Trophoblast cell (in vitro differentiated cells and primary cell): ENCODE measurements at regions not wholly inside any gene's neighbourhood (a gene's known extent, or its start where the extent isn't known, plus 50 kb on each side); places are given as distances from the start of the nearest gene placed in this dataset.

Experiments
- DNase-seq, 2 donors: peaks; one replicate each; pipeline ENCODE4 v3.0.0-alpha.2; 2016
- H2AFZ ChIP-seq: 2 replicates; pipeline ENCODE4 v1.6.1; 2013; ENCODE audit warnings: low read length, moderate library complexity, mild to moderate bottlenecking; ENCODE audit not compliant: insufficient read depth, poor library complexity
- H2AK5ac ChIP-seq: 2 replicates; pipeline ENCODE4 v1.6.1; 2013; ENCODE audit warnings: mild to moderate bottlenecking, low read length
- H2BK120ac ChIP-seq: 2 replicates; pipeline ENCODE4 v1.6.1; 2013; ENCODE audit warnings: low read length, mild to moderate bottlenecking, moderate library complexity; ENCODE audit not compliant: insufficient read depth, poor library complexity
- H2BK12ac ChIP-seq: 2 replicates; pipeline ENCODE4 v1.6.1; 2013; ENCODE audit warnings: mild to moderate bottlenecking, low read length, moderate library complexity
- H2BK5ac ChIP-seq: 2 replicates; pipeline ENCODE4 v1.6.1; 2013; ENCODE audit warnings: low read length, low read depth, moderate library complexity, mild to moderate bottlenecking; ENCODE audit not compliant: poor library complexity
- H3K14ac ChIP-seq: 2 replicates; pipeline ENCODE4 v1.6.1; 2013; ENCODE audit warnings: mild to moderate bottlenecking, low read length
- H3K18ac ChIP-seq: 2 replicates; pipeline ENCODE4 v1.6.1; 2013; ENCODE audit warnings: mild to moderate bottlenecking, low read length
- H3K23ac ChIP-seq: 2 replicates; pipeline ENCODE4 v1.6.1; 2013; ENCODE audit warnings: low read length
- H3K27ac ChIP-seq: 2 replicates; pipeline ENCODE4 v1.5.1; 2013; ENCODE audit warnings: low read depth, mild to moderate bottlenecking, inconsistent platforms, low read length, moderate library complexity
- H3K27me3 ChIP-seq: 2 replicates; pipeline ENCODE4 v1.6.1; 2013; ENCODE audit warnings: inconsistent platforms, mild to moderate bottlenecking, low read length, moderate library complexity; ENCODE audit not compliant: insufficient read depth
- H3K36me3 ChIP-seq, 2 experiments: 1 replicate in 1 of 2; 2 replicates in 1 of 2; pipeline ENCODE4 v1.6.1; 2013; ENCODE audit warnings: low read length in 2 of 2, mild to moderate bottlenecking in 2 of 2, moderate library complexity in 1 of 2; ENCODE audit not compliant: insufficient read depth in 2 of 2, control insufficient read depth in 1 of 2
- H3K4ac ChIP-seq: 2 replicates; pipeline ENCODE4 v1.6.1; 2013; ENCODE audit warnings: low read depth, mild to moderate bottlenecking, low read length, moderate library complexity
- H3K4me1 ChIP-seq, 2 experiments: 1 replicate in 1 of 2; 2 replicates in 1 of 2; pipeline ENCODE4 v1.6.1; 2013; ENCODE audit warnings: low read length in 2 of 2, mild to moderate bottlenecking in 2 of 2, moderate library complexity in 1 of 2; ENCODE audit not compliant: insufficient read depth in 2 of 2, control insufficient read depth in 1 of 2
- H3K4me2 ChIP-seq: 2 replicates; pipeline ENCODE4 v1.6.1; 2013; ENCODE audit warnings: inconsistent platforms, mild to moderate bottlenecking, low read length, moderate library complexity
- H3K4me3 ChIP-seq: 2 replicates; pipeline ENCODE4 v1.5.1; 2013; ENCODE audit warnings: mild to moderate bottlenecking, low read depth, low read length, inconsistent platforms
- H3K79me1 ChIP-seq: one replicate; pipeline ENCODE4 v1.6.1; 2013; ENCODE audit warnings: low read length
- H3K79me2 ChIP-seq: 2 replicates; pipeline ENCODE4 v1.6.1; 2013; ENCODE audit warnings: low read length, mild to moderate bottlenecking; ENCODE audit not compliant: control insufficient read depth, insufficient read depth, poor library complexity
- H3K9ac ChIP-seq: 2 replicates; pipeline ENCODE4 v1.6.1; 2013; ENCODE audit warnings: mild to moderate bottlenecking, low read length
- H3K9me3 ChIP-seq: 2 replicates; pipeline ENCODE4 v1.6.1; 2013; ENCODE audit warnings: low read depth, mild to moderate bottlenecking, control low read depth, inconsistent platforms, low read length; ENCODE audit not compliant: insufficient read depth
- H4K12ac ChIP-seq: 2 replicates; pipeline ENCODE4 v1.6.1; 2013; ENCODE audit warnings: low read depth, mild to moderate bottlenecking, low read length, moderate library complexity
- H4K8ac ChIP-seq: 2 replicates; pipeline ENCODE4 v1.6.1; 2013; ENCODE audit warnings: low read depth, mild to moderate bottlenecking, low read length, moderate library complexity
- H4K91ac ChIP-seq: one replicate; pipeline ENCODE4 v1.6.1; 2013; ENCODE audit warnings: low read depth, mild to moderate bottlenecking, low read length, moderate library complexity
- WGBS: extraction: QIAGEN DNeasy Blood & Tissue Kit; methylation state at CpG from one replicate; pipeline ENCODE4 v1.1.7; 2013; ENCODE audit warnings: missing lambda C conversion rate; ENCODE audit not compliant: insufficient read length, insufficient coverage; ENCODE audit errors: extremely low coverage; 5-methylcytosine and 5-hydroxymethylcytosine counted together

DNA sequence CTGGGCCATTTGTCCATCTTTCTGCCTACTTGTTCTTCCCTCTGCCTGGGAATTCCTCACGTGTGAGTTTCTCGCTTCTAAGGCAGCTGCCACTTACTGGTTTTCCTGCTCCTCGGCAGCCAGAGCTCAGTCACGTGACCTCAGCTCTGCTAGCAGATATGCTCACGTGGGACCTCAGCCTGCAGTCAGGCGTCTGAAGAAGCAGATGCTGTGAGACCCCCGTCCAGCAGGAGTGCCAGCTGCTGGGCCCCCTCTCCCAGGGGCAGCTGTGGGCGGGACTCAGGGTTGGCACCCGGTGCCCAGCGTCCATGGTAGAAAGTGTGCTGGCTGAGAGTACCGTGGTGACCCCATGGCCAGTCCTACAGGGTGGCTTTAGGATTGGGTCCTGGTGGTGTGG, 161.3 kb upstream of the TLE3 start:
- no peak overlapping the region for H3K4ac ChIP-seq
- no peak overlapping the region for H3K4me2 ChIP-seq
- H4K12ac ChIP-seq = no peak overlapping the region
- H3K27ac ChIP-seq = no peak overlapping the region
- no peak overlapping the region for H2BK120ac ChIP-seq
- no peaks in the 10 kb centered on the region for H3K79me2 ChIP-seq
- no CpG with 5 or more reads among the region's 11 CpGs for WGBS
- no peak overlapping the region for H4K91ac ChIP-seq
- no peak overlapping the region for H3K18ac ChIP-seq
- peaks cover 8 to 9% of the 10 kb centered on the region in 2 experiments for H3K4me1 ChIP-seq
- no peak overlapping the region for H2AFZ ChIP-seq
- no peaks in the 10 kb centered on the region for H3K9me3 ChIP-seq
- no peak overlapping the region for H4K8ac ChIP-seq
- no peaks in the 10 kb centered on the region for H3K79me1 ChIP-seq
- H3K9ac ChIP-seq = no peak overlapping the region
- H3K27me3 ChIP-seq = no peaks in the 10 kb centered on the region
- DNase-seq = peak; percentile 45 to 72
- H2AK5ac ChIP-seq = no peak overlapping the region
- no peak overlapping the region for H2BK5ac ChIP-seq
- no peak overlapping the region for H3K23ac ChIP-seq
- no peak overlapping the region for H2BK12ac ChIP-seq
- no peak overlapping the region for H3K4me3 ChIP-seq
- H3K36me3 ChIP-seq = no peaks in the 10 kb centered on the region
- H3K14ac ChIP-seq = no peak overlapping the region

DNA sequence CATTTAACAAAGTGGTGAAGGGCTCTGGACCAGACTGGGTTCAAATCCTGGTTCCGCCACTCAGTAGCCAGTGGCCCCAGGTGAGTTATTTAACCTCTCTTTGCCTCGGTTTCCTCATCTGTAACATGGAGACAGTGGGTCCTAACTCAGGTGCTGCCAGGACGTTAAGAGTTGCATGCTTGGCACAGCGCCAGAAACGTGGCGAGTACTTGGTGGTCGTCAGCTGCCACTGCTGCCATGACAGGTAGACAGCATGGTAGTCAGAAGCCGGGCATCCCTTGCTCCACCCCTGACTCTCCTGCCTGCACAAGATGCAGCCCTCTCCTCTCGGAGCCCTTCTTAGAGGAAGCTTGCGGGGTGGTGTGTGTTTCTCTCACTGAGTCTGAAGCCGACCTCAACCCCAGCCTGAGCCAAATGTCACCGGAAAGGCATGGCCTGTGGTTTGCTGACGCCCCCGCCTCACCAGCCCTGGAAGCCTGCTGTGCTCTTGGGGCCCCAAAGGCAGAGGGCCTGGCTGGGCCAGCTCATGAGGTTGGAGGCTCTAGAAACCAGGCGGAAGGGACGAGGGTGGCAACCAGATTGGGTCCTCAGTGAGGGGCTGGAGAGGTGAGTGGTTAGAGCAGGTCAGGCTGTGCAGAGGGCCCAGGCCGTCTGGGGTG, 160.8 kb upstream of the TLE3 start:
- no peak overlapping the region for H3K18ac ChIP-seq
- H3K9ac ChIP-seq = no peak overlapping the region
- no peaks in the 10 kb centered on the region for H3K27me3 ChIP-seq
- no peaks in the 10 kb centered on the region for H3K36me3 ChIP-seq
- H3K9me3 ChIP-seq = no peaks in the 10 kb centered on the region
- no peak overlapping the region for H4K91ac ChIP-seq
- H3K4me2 ChIP-seq = no peak overlapping the region
- no peak overlapping the region for H3K4ac ChIP-seq
- H4K8ac ChIP-seq = no peak overlapping the region
- H2BK5ac ChIP-seq = no peak overlapping the region
- peak overlapping the region; percentile 2 for H3K14ac ChIP-seq
- H2BK12ac ChIP-seq = peak overlapping the region; percentile 34
- H3K4me3 ChIP-seq = no peak overlapping the region
- no peak overlapping the region for H3K23ac ChIP-seq
- peaks cover 8 to 9% of the 10 kb centered on the region in 2 experiments for H3K4me1 ChIP-seq
- peak overlapping the region; percentile 24 for H2AK5ac ChIP-seq
- no peaks in the 10 kb centered on the region for H3K79me1 ChIP-seq
- H2AFZ ChIP-seq = no peak overlapping the region
- H2BK120ac ChIP-seq = no peak overlapping the region
- no peak overlapping the region for H4K12ac ChIP-seq
- H3K79me2 ChIP-seq = no peaks in the 10 kb centered on the region
- no CpG with 5 or more reads among the region's 17 CpGs for WGBS
- no peak overlapping the region for H3K27ac ChIP-seq
- DNase-seq = no peak

DNA sequence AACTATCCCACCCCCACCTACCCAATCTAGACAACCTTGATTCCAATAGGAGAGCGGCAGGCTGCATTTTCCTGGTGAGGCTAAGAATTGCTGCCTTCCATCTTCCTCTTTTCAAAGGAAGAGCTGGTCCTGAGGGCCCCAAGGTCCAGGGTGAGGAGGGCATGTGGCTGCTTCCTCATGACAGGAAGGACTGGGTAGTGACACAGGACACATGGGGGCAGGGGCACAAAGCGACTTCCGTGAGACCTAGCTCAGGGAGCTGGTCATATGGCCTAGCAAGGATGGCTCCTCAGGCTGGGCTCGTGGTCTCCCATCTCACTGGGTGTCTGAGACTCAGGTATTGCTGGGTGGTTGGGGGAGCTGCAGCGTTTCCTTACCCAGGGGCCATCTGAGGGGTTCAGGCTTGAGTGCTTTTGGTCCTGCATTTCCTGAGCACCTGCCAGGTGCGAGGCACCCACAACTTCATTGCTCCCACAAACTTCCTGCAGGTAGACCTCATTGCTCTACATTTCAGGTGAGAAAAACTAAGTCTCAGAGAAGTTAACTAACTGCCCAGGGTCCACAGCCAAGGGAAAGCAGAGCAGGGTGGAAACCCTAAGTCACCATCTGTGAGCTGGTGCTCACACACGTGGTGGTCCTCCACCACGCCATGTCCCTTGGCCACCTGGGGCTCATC, 160.0 kb upstream of the TLE3 start:
- H3K4ac ChIP-seq = no peak overlapping the region
- no peaks in the 10 kb centered on the region for H3K36me3 ChIP-seq
- H3K4me3 ChIP-seq = no peak overlapping the region
- no peak overlapping the region for H3K4me2 ChIP-seq
- no peak for DNase-seq
- H3K9ac ChIP-seq = no peak overlapping the region
- no peak overlapping the region for H2BK12ac ChIP-seq
- H4K8ac ChIP-seq = no peak overlapping the region
- WGBS = no CpG with 5 or more reads among the region's 8 CpGs
- H3K18ac ChIP-seq = no peak overlapping the region
- no peak overlapping the region for H2AK5ac ChIP-seq
- no peak overlapping the region for H2BK120ac ChIP-seq
- H3K4me1 ChIP-seq = peaks cover 8 to 9% of the 10 kb centered on the region in 2 experiments
- H4K12ac ChIP-seq = no peak overlapping the region
- no peak overlapping the region for H2BK5ac ChIP-seq
- H3K79me2 ChIP-seq = no peaks in the 10 kb centered on the region
- no peak overlapping the region for H3K14ac ChIP-seq
- no peak overlapping the region for H2AFZ ChIP-seq
- no peaks in the 10 kb centered on the region for H3K27me3 ChIP-seq
- no peaks in the 10 kb centered on the region for H3K79me1 ChIP-seq
- H3K9me3 ChIP-seq = peaks cover 1% of the 10 kb centered on the region
- no peak overlapping the region for H4K91ac ChIP-seq
- no peak overlapping the region for H3K27ac ChIP-seq
- H3K23ac ChIP-seq = no peak overlapping the region

DNA sequence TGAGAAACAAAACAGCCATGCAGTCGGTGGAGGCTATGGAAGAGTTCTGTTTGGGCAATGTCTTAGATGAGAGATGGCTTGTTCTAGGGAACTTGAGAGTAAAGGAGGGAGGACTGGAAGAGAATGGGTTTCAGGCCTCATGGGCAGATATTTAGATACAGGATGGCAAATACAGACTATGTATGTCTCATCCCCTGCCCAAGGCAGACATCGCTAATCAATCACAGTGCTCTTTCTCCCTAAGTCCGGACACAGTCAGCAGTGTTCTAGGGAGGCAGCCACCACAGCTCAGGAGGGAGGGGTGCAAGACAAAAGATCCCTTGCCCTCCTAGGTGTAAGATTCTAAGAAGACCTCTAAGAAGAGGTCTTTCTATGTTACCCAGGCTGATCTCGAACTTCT, 159.3 kb upstream of the TLE3 start:
- Histone ChIP-seq H3K4me1 (peaks cover 8 to 9% of the 10 kb centered on the region in 2 experiments), H2BK120ac (no peak overlapping the region), H2AFZ (no peak overlapping the region), H3K79me1 (no peaks in the 10 kb centered on the region), H2BK5ac (no peak overlapping the region), H4K8ac (no peak overlapping the region), H4K91ac (no peak overlapping the region), H3K4ac (no peak overlapping the region), H4K12ac (no peak overlapping the region), H2BK12ac (no peak overlapping the region), H3K23ac (no peak overlapping the region), H3K27ac (no peak overlapping the region), H3K4me2 (no peak overlapping the region), H3K9ac (no peak overlapping the region), H3K9me3 (peaks cover 1% of the 10 kb centered on the region), H3K27me3 (no peaks in the 10 kb centered on the region), H3K14ac (no peak overlapping the region), H3K4me3 (no peak overlapping the region), H3K79me2 (no peaks in the 10 kb centered on the region), H3K18ac (no peak overlapping the region), H3K36me3 (no peaks in the 10 kb centered on the region), H2AK5ac (no peak overlapping the region)
- no peak for DNase-seq
- WGBS = no CpG with 5 or more reads among the region's 4 CpGs
